PC-9 (cell line): ENCODE measurements at regions not wholly inside any gene's neighbourhood (a gene's known extent, or its start where the extent isn't known, plus 50 kb on each side); places are given as distances from the start of the nearest gene placed in this dataset.

Experiments
- BruUV-seq: library from RNA; stranded (reverse); fragments of 400-500 nt; replicated peaks from 2 replicates; lab custom pipeline; 2021; lab: Mats Ljungman, UMichigan
- CTCF ChIA-PET: fragments of 300-600 bp; sonication (Branson Sonifier 250); formaldehyde crosslinking; loops from one replicate; lab custom pipeline; 2022; ENCODE audit warnings: antibody characterized with exemption; lab: Charles Lee
- POLR2A ChIA-PET: fragments of 300-600 bp; sonication (Branson Sonifier 250); formaldehyde crosslinking; loops from one replicate; lab custom pipeline; 2022; ENCODE audit warnings: antibody characterized with exemption; ENCODE audit not compliant: unreplicated experiment; lab: Charles Lee
- DNase-seq, 2 experiments: peaks; one replicate each; pipeline versions ENCODE4 v3.0.0 to v3.0.0-alpha.2; 2015 to 2022; ENCODE audit warnings: mixed read lengths in 1 of 2
- H2AFZ ChIP-seq: fragments of 200-600 bp; sonication (generic); 2 replicates; pipeline ENCODE4 v1.8.1; 2017; ENCODE audit warnings: antibody characterized with exemption
- H3F3A ChIP-seq: fragments of 200-600 bp; sonication (generic); 2 replicates; pipeline ENCODE4 v1.8.1; 2017; ENCODE audit warnings: antibody characterized with exemption, mild to moderate bottlenecking, low read depth; ENCODE audit not compliant: insufficient read depth
- H3K27ac ChIP-seq: fragments of 200-600 bp; sonication (generic); 2 replicates; pipeline ENCODE4 v1.6.1; 2016; ENCODE audit warnings: mixed run types
- H3K27me3 ChIP-seq: fragments of 200-600 bp; sonication (generic); 2 replicates; pipeline ENCODE4 v1.6.1; 2016; ENCODE audit warnings: low read depth, mixed run types; ENCODE audit not compliant: insufficient read depth
- H3K36me3 ChIP-seq: fragments of 200-600 bp; sonication (generic); 2 replicates; pipeline ENCODE4 v1.6.1; 2016; ENCODE audit warnings: low read depth, mixed run types
- H3K4me1 ChIP-seq: fragments of 200-600 bp; sonication (generic); replicated peaks from 2 replicates; pipeline ENCODE4 v1.6.1; 2016; ENCODE audit warnings: mixed run types; ENCODE audit not compliant: insufficient read depth
- H3K4me2 ChIP-seq: fragments of 200-600 bp; sonication (generic); 2 replicates; pipeline ENCODE4 v1.6.1; 2017; ENCODE audit warnings: mixed run types
- H3K4me3 ChIP-seq: fragments of 200-600 bp; sonication (generic); 2 replicates; pipeline ENCODE4 v1.6.1; 2016; ENCODE audit warnings: mixed run types
- H3K79me2 ChIP-seq: fragments of 200-600 bp; sonication (generic); 2 replicates; pipeline ENCODE4 v1.6.1; 2017; ENCODE audit warnings: low read depth, mixed run types
- H3K9me2 ChIP-seq: fragments of 200-600 bp; sonication (generic); 2 replicates; pipeline ENCODE4 v1.8.1; 2017; ENCODE audit warnings: mild to moderate bottlenecking; ENCODE audit not compliant: insufficient read depth
- H3K9me3 ChIP-seq: fragments of 200-600 bp; sonication (generic); 2 replicates; pipeline ENCODE4 v1.8.1; 2016; ENCODE audit warnings: low read depth; ENCODE audit not compliant: insufficient read depth
- H4K20me1 ChIP-seq: fragments of 200-600 bp; sonication (generic); 2 replicates; pipeline ENCODE4 v1.8.1; 2017; ENCODE audit not compliant: insufficient read depth
- EZH2 ChIP-seq: fragments of 200-600 bp; sonication (generic); IDR thresholded peaks from 2 replicates; pipeline ENCODE4 v1.8.0; 2017; ENCODE audit warnings: antibody characterized with exemption, low read depth
- intact Hi-C: fragments of 100-400 bp; cut with micrococcal nuclease; formaldehyde crosslinking; loops from one replicate; pipeline ENCODE4 v1.10.0; 2022; ENCODE audit not compliant: unreplicated experiment
- TF ChIP-seq, protein P1 (sequence below): fragments of 200-600 bp; sonication (generic); conservative IDR thresholded peaks from 2 replicates; pipeline ENCODE4 v1.6.1; 2017; ENCODE audit warnings: mixed run types, antibody characterized with exemption, mild to moderate bottlenecking, moderate library complexity

- Histone ChIP-seq H3F3A (no peaks in the 10 kb centered on the region), H3K4me3 (no peak overlapping the region), H3K36me3 (no peaks in the 10 kb centered on the region), H3K27ac (no peak overlapping the region), H3K79me2 (no peaks in the 10 kb centered on the region), H3K4me1 (no peaks in the 10 kb centered on the region), H3K9me3 (no peaks in the 10 kb centered on the region), H3K9me2 (no peaks in the 10 kb centered on the region), H4K20me1 (no peaks in the 10 kb centered on the region), H3K27me3 (no peaks in the 10 kb centered on the region), H2AFZ (no peak overlapping the region), H3K4me2 (no peak overlapping the region)
- TF ChIP-seq, protein P1, sequence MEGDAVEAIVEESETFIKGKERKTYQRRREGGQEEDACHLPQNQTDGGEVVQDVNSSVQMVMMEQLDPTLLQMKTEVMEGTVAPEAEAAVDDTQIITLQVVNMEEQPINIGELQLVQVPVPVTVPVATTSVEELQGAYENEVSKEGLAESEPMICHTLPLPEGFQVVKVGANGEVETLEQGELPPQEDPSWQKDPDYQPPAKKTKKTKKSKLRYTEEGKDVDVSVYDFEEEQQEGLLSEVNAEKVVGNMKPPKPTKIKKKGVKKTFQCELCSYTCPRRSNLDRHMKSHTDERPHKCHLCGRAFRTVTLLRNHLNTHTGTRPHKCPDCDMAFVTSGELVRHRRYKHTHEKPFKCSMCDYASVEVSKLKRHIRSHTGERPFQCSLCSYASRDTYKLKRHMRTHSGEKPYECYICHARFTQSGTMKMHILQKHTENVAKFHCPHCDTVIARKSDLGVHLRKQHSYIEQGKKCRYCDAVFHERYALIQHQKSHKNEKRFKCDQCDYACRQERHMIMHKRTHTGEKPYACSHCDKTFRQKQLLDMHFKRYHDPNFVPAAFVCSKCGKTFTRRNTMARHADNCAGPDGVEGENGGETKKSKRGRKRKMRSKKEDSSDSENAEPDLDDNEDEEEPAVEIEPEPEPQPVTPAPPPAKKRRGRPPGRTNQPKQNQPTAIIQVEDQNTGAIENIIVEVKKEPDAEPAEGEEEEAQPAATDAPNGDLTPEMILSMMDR: no peak
- TF ChIP-seq EZH2: no peak
- DNase-seq: no peak
- CTCF ChIA-PET: no interaction called here
- intact Hi-C loops: no loop called here
- POLR2A ChIA-PET: no interaction called here
- no TSS peak for BruUV-seq
Measured at GRCh38 chr14:26319139-26319864, 278.5 kb downstream of the NOVA1 start.

- no peaks in the 10 kb centered on the region for H3K79me2 ChIP-seq
- no peak overlapping the region for H3K4me3 ChIP-seq
- no peaks in the 10 kb centered on the region for H3K9me3 ChIP-seq
- no peak for DNase-seq
- no TSS peak for BruUV-seq
- H3K27me3 ChIP-seq: no peaks in the 10 kb centered on the region
- H3K27ac ChIP-seq: no peak overlapping the region
- H3F3A ChIP-seq: no peaks in the 10 kb centered on the region
- ChIA-PET POLR2A (no interaction called here), CTCF (no interaction called here)
- no peaks in the 10 kb centered on the region for H3K4me1 ChIP-seq
- no peak overlapping the region for H2AFZ ChIP-seq
- H3K36me3 ChIP-seq: no peaks in the 10 kb centered on the region
- TF ChIP-seq, protein P1: no peak
- no peak for TF ChIP-seq EZH2
- no peaks in the 10 kb centered on the region for H3K9me2 ChIP-seq
- intact Hi-C loops: no loop called here
- no peaks in the 10 kb centered on the region for H4K20me1 ChIP-seq
- H3K4me2 ChIP-seq: no peak overlapping the region
Measured at GRCh38 chr14:26304056-26304455, 293.8 kb downstream of the NOVA1 start.

GRCh38 chr14:26293909-26294308 lies 303.9 kb downstream of the NOVA1 start:
- H3K9me2 ChIP-seq: no peaks in the 10 kb centered on the region
- no peak overlapping the region for H3K4me2 ChIP-seq
- no peaks in the 10 kb centered on the region for H4K20me1 ChIP-seq
- no peaks in the 10 kb centered on the region for H3K4me1 ChIP-seq
- TF ChIP-seq, protein P1: no peak
- no peak for TF ChIP-seq EZH2
- DNase-seq: no peak
- H3F3A ChIP-seq: no peaks in the 10 kb centered on the region
- no peaks in the 10 kb centered on the region for H3K27me3 ChIP-seq
- H3K4me3 ChIP-seq: no peak overlapping the region
- intact Hi-C loops: no loop called here
- no TSS peak for BruUV-seq
- no peaks in the 10 kb centered on the region for H3K36me3 ChIP-seq
- H3K9me3 ChIP-seq: no peaks in the 10 kb centered on the region
- H3K79me2 ChIP-seq: no peaks in the 10 kb centered on the region
- ChIA-PET CTCF (no interaction called here), POLR2A (no interaction called here)
- H2AFZ ChIP-seq: no peak overlapping the region
- H3K27ac ChIP-seq: no peak overlapping the region
